ENCODE measurements at regions not wholly inside any gene's neighbourhood (a gene's known extent, or its start where the extent isn't known, plus 50 kb on each side); places are given as distances from the start of the nearest gene placed in this dataset.

DNA sequence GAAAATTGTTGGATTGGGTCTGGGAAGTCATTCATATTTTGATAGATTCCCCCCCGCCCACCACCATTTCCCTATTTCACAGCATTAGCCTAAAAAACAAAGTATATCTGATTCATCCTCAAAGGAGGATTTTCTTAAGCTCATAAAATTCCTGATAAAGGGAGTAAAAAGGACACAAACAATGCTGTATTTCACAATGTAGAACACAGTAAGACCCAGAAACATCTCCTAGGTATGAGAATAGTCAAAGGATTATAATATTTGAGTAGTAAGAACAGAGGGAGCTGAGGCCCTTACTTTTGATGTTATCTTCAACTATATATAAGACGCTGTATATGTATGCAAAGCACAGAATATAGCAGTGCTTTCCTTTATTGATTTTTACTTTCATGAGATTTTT lies 225.3 kb downstream of the TGFB2 start:
- ChIA-PET CTCF (no interaction called here), POLR2A (ENCODE audit: low non-redundant PET) (no interaction called here)
- TF ChIP-seq, protein P1, sequence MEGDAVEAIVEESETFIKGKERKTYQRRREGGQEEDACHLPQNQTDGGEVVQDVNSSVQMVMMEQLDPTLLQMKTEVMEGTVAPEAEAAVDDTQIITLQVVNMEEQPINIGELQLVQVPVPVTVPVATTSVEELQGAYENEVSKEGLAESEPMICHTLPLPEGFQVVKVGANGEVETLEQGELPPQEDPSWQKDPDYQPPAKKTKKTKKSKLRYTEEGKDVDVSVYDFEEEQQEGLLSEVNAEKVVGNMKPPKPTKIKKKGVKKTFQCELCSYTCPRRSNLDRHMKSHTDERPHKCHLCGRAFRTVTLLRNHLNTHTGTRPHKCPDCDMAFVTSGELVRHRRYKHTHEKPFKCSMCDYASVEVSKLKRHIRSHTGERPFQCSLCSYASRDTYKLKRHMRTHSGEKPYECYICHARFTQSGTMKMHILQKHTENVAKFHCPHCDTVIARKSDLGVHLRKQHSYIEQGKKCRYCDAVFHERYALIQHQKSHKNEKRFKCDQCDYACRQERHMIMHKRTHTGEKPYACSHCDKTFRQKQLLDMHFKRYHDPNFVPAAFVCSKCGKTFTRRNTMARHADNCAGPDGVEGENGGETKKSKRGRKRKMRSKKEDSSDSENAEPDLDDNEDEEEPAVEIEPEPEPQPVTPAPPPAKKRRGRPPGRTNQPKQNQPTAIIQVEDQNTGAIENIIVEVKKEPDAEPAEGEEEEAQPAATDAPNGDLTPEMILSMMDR (conservative IDR thresholded peaks at IDR 0.05; ENCODE audit: low read depth), result no peak
- DNase-seq (ENCODE audit: low spot score), result no peak
- no peak overlapping the region for H3K27ac ChIP-seq

DNA sequence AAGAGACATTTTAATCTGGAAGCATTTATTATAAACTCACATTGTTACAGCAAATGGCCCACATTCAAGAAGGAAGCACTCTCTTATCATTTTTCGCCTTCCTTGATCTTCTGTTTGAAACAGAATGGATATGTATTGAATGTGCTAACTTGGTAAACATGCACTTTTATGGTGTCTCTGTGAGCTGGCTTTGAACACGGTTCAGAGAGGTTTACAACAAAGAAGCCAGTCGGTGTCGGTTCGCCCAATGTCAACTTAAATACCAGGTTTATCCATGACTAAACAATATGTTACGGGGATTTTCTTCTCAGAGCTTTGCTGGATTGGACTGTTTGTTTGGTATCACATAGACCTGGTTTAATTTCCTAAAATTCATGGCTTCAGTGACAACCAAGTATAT lies 226.4 kb downstream of the TGFB2 start:
- ChIA-PET CTCF (interaction anchor here (0.6 kb wide), 1 partner anchor 15 kb away, joined by 3 read pairs; no protein-coding TSS in a partner anchor), POLR2A (ENCODE audit: low non-redundant PET) (no interaction called here)
- no peak overlapping the region for H3K27ac ChIP-seq
- no peak for DNase-seq (ENCODE audit: low spot score)
- TF ChIP-seq, protein P1 (conservative IDR thresholded peaks at IDR 0.05; ENCODE audit: low read depth), result no peak

- TF ChIP-seq, protein P1 (conservative IDR thresholded peaks at IDR 0.05; ENCODE audit: low read depth), result no peak
- no peak overlapping the region for H3K27ac ChIP-seq
- no peak for DNase-seq (ENCODE audit: low spot score)
- CTCF ChIA-PET, result interaction anchor here (0.6 kb wide), 1 partner anchor 14 kb away, joined by 3 read pairs; no protein-coding TSS in a partner anchor
- POLR2A ChIA-PET (ENCODE audit: low non-redundant PET), result no interaction called here
Measured at GRCh38 chr1:218572050-218572449, 226.9 kb downstream of the TGFB2 start.

DNA sequence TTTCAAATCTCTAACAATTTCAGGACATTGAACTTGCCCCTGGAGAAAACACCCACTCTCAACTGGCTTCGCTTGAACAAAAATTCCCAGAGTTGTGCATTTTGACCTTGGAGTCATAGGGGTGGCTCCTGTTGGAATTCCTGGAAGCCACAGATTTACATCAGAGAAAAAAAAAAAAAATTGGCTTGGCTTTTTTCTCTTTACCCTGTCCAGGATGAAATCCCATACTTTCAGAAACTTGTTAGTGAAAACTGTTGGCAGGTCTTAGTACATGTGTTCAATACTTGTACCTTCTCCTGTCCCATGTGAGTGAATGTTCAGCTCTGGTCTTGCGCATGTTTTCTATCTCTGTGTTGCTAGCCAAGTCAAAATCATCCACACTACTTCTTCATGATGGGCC lies 228.8 kb downstream of the TGFB2 start:
- CTCF ChIA-PET, result no interaction called here
- DNase-seq (ENCODE audit: low spot score), result no peak
- TF ChIP-seq, protein P1 (conservative IDR thresholded peaks at IDR 0.05; ENCODE audit: low read depth), result no peak
- POLR2A ChIA-PET (ENCODE audit: low non-redundant PET), result no interaction called here
- H3K27ac ChIP-seq, result no peak overlapping the region

DNA sequence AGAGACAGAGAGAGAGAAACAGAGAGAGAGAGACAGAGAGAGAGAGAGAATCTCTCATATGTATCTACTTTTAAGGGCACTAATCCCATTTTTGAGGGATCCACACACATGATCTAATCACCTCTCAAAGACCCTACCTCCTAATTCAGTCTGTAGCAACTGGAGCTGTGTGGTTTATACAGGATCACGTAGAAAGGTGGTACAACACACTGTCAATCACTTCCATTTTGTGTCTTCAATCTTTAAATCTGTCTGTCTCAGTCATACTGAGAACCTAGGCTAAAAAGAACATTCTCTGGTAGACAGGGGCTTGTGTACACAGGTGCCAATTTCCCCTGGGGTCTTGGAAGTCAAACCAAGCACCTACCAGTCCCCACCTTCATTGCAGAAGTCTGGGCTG lies 229.9 kb downstream of the TGFB2 start:
- POLR2A ChIA-PET (ENCODE audit: low non-redundant PET), result no interaction called here
- CTCF ChIA-PET, result no interaction called here

DNA sequence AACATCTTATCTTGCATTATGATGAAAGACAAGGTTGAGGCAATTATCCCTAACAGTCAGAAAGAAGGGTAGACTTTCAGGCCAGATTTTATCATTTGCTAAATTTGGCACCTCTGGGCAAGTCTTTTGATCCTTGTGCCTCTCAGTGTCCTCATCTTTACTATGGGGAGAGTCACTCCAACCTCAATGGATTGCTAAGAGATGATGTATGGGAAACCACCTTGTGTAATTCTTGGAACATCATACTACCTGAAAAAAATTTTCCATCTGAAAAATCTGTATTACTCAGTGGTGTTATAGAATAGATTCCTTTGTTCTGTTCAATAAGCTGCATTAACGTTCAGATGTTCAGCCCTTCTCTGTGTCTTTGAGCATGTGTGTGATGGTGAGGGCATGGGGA lies 230.7 kb downstream of the TGFB2 start:
- TF ChIP-seq, protein P1 (conservative IDR thresholded peaks at IDR 0.05; ENCODE audit: low read depth), result no peak
- CTCF ChIA-PET, result interaction anchor here (0.6 to 0.7 kb wide), 2 partner anchors 181 to 230 kb away, joined by 3 to 4 read pairs; no protein-coding TSS in a partner anchor
- POLR2A ChIA-PET (ENCODE audit: low non-redundant PET), result no interaction called here

More for the DNA sequence above, 229.9 kb downstream of the TGFB2 start:
- TF ChIP-seq, protein P1 (conservative IDR thresholded peaks at IDR 0.05; ENCODE audit: low read depth), result no peak
- no peak overlapping the region for H3K27ac ChIP-seq
- no peak for DNase-seq (ENCODE audit: low spot score)

DNA sequence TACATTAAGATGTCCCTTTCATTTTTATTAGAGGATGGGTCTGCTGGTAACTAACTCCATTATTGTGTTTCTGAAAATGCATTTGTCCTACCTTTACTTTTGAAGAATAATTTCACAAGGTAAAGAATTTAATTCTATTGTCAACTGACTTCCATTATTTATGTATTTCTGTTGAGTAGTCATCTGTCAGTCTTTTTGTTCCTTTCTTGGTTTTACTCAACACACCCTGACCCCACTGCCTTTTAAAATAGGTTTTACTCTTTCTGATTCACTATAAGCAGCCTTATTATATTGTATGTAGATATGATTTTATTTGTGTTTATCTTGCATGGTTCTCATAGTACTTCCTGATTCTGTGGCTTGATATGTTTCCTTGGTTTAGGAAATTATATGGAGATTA lies 237.5 kb downstream of the TGFB2 start:
- POLR2A ChIA-PET (ENCODE audit: low non-redundant PET), result no interaction called here
- DNase-seq (ENCODE audit: low spot score), result no peak
- no peak overlapping the region for H3K27ac ChIP-seq
- CTCF ChIA-PET, result no interaction called here
- TF ChIP-seq, protein P1 (conservative IDR thresholded peaks at IDR 0.05; ENCODE audit: low read depth), result no peak

More for the DNA sequence above, 230.7 kb downstream of the TGFB2 start:
- no peak overlapping the region for H3K27ac ChIP-seq
- no peak for DNase-seq (ENCODE audit: low spot score)
